ENCODE measurements at regions not wholly inside any gene's neighbourhood (a gene's known extent, or its start where the extent isn't known, plus 50 kb on each side); places are given as distances from the start of the nearest gene placed in this dataset.

DNA sequence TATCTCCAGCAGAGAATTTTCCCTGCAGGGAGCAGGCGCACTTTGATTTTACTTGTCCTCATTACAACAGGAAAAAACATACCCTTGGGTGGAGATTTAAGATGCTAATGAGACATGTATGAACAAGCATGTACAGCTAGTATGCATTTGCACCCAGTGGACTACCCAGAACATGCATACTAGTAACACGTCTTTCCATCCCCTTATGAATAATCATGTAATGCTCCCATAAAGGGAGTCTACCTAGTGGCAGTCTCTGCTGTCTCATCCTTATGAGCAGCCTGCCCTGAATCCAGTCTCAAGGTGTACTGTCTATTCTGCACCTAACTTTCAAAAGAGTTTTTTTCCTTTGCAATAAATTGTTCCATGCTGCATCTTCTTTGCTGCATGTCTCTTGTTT is 1222.0 kb downstream of the ROBO1 start:
- no peaks in the 10 kb centered on the region for H3K79me2 ChIP-seq (ENCODE audit: control insufficient read depth, insufficient read depth, low read length)
- no peak overlapping the region for H3K4me3 ChIP-seq (replicated peaks in 1 of 4; ENCODE audit: control extremely low read depth in 1 of 4, insufficient read depth in 1 of 4, low read depth in 3 of 4, low read length in 4 of 4)
- TF ChIP-seq, protein P1, sequence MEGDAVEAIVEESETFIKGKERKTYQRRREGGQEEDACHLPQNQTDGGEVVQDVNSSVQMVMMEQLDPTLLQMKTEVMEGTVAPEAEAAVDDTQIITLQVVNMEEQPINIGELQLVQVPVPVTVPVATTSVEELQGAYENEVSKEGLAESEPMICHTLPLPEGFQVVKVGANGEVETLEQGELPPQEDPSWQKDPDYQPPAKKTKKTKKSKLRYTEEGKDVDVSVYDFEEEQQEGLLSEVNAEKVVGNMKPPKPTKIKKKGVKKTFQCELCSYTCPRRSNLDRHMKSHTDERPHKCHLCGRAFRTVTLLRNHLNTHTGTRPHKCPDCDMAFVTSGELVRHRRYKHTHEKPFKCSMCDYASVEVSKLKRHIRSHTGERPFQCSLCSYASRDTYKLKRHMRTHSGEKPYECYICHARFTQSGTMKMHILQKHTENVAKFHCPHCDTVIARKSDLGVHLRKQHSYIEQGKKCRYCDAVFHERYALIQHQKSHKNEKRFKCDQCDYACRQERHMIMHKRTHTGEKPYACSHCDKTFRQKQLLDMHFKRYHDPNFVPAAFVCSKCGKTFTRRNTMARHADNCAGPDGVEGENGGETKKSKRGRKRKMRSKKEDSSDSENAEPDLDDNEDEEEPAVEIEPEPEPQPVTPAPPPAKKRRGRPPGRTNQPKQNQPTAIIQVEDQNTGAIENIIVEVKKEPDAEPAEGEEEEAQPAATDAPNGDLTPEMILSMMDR (conservative IDR thresholded peaks at IDR 0.05 in 1 of 2, IDR thresholded peaks at IDR 0.05 in 1 of 2; ENCODE audit: low read depth in 1 of 2, low read length in 2 of 2) = no peak
- TF ChIP-seq EZH2 (IDR thresholded peaks at IDR 0.05; ENCODE audit: low read length, missing control alignments) = no peak
- H3K27me3 ChIP-seq (ENCODE audit: control insufficient read depth, insufficient read depth, low read length) = no peaks in the 10 kb centered on the region
- no peaks in the 10 kb centered on the region for H3K36me3 ChIP-seq (ENCODE audit: control insufficient read depth, insufficient read depth, low read length)
- no peaks in the 10 kb centered on the region for H3K9me3 ChIP-seq (ENCODE audit: control insufficient read depth, insufficient read depth, low read depth, low read length)
- no peak overlapping the region for H3K4me2 ChIP-seq (ENCODE audit: extremely low read depth, insufficient read depth, low read length)
- no peak overlapping the region for H3K27ac ChIP-seq (ENCODE audit: insufficient read depth, low read length)
- H2AFZ ChIP-seq (ENCODE audit: low read length) = no peak overlapping the region
- no peaks in the 10 kb centered on the region for H3K4me1 ChIP-seq (ENCODE audit: control insufficient read depth, extremely low read depth, insufficient read depth, low read length)
- no peaks in the 10 kb centered on the region for H4K20me1 ChIP-seq (ENCODE audit: control insufficient read depth, extremely low read depth, insufficient read depth, low read length)
- no peak overlapping the region for H3K9ac ChIP-seq (ENCODE audit: insufficient read depth, low read length)
- no peak for DNase-seq (ENCODE audit: low read depth in 2 of 2)

Data from fibroblast of lung (primary cell).